Breast epithelium (tissue), 3 donors: ENCODE measurements at regions not wholly inside any gene's neighbourhood (a gene's known extent, or its start where the extent isn't known, plus 50 kb on each side); places are given as distances from the start of the nearest gene placed in this dataset.

Source experiments
- CTCF ChIP-seq, 3 donors: fragments of 450-650 bp; IDR thresholded peaks; one replicate each; pipeline ENCODE4 v1.5.1; 2016 to 2017; ENCODE audit warnings: antibody characterized with exemption in 3 of 3, mild to moderate bottlenecking in 3 of 3, moderate library complexity in 3 of 3
- POLR2A ChIP-seq: fragments of 450-650 bp; IDR thresholded peaks from one replicate; pipeline ENCODE4 v1.6.1; 2016; ENCODE audit warnings: antibody characterized with exemption, mild to moderate bottlenecking, moderate library complexity
- POLR2AphosphoS5 ChIP-seq, 3 donors: sonication (generic); formaldehyde crosslinking; IDR thresholded peaks; one replicate each; pipeline ENCODE4 v1.6.1; 2017; ENCODE audit warnings: antibody characterized with exemption in 3 of 3

- TF ChIP-seq POLR2A: no peak
- TF ChIP-seq POLR2AphosphoS5 (IDR thresholded peaks at IDR 0.05): no peak
- TF ChIP-seq CTCF (IDR thresholded peaks at IDR 0.05): no peak
These were observed 245.9 kb upstream of the HSF2 start for GRCh38 chr6:122153557-122153956.
